ENCODE measurements at regions not wholly inside any gene's neighbourhood (a gene's known extent, or its start where the extent isn't known, plus 50 kb on each side); places are given as distances from the start of the nearest gene placed in this dataset.
A peak's percentile ranks its signal among the peaks of the same experiment; 100 is the strongest.

DNA sequence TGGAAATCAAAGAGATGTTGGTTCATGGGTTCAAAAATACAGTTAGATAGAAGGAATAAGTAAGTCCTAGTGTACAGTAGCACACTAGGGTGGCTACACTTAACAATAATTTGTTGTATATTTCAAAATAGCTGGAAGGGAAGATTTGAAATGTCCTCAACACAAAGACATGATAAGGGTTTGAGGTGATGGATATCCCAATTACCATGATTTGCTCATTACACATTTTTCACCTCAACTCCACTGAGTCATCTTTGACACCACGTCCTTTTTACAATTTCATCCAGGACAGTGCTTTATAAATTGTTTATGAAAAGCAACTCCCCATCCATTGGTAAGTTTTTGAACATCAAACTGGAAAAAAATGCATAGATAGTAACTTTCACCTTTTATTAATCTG lies 208.3 kb downstream of the ZC3H11B start:
- TF ChIP-seq CTCF (IDR thresholded peaks at IDR 0.05) (no peak), POLR2A (IDR thresholded peaks at IDR 0.05) (no peak)
- Histone ChIP-seq H3K4me1 (no peaks in the 10 kb centered on the region), H3K27me3 (no peaks in the 10 kb centered on the region), H3K4me3 (no peak overlapping the region), H3K9me3 (no peaks in the 10 kb centered on the region), H3K36me3 (no peaks in the 10 kb centered on the region), H3K27ac (no peak overlapping the region)
- 73% methylated on average over 1 of the region's 1 CpG for WGBS (ENCODE audit: insufficient coverage, low coverage, low lambda C conversion rate, missing lambda C conversion rate)
- DNase-seq (no peak), ATAC-seq (no peak)
- intact Hi-C loops (cut with DNase I) = no loop called here

- Histone ChIP-seq H3K4me1 (no peaks in the 10 kb centered on the region), H3K4me3 (no peak overlapping the region), H3K27me3 (no peaks in the 10 kb centered on the region), H3K9me3 (no peaks in the 10 kb centered on the region), H3K36me3 (no peaks in the 10 kb centered on the region), H3K27ac (no peak overlapping the region)
- intact Hi-C loops (cut with DNase I) = no loop called here
- TF ChIP-seq POLR2A (IDR thresholded peaks at IDR 0.05) (no peak), CTCF (IDR thresholded peaks at IDR 0.05) (no peak)
- ATAC-seq (no peak), DNase-seq (no peak)
Measured at GRCh38 chr1:219402925-219403324, 210.0 kb downstream of the ZC3H11B start.

DNA sequence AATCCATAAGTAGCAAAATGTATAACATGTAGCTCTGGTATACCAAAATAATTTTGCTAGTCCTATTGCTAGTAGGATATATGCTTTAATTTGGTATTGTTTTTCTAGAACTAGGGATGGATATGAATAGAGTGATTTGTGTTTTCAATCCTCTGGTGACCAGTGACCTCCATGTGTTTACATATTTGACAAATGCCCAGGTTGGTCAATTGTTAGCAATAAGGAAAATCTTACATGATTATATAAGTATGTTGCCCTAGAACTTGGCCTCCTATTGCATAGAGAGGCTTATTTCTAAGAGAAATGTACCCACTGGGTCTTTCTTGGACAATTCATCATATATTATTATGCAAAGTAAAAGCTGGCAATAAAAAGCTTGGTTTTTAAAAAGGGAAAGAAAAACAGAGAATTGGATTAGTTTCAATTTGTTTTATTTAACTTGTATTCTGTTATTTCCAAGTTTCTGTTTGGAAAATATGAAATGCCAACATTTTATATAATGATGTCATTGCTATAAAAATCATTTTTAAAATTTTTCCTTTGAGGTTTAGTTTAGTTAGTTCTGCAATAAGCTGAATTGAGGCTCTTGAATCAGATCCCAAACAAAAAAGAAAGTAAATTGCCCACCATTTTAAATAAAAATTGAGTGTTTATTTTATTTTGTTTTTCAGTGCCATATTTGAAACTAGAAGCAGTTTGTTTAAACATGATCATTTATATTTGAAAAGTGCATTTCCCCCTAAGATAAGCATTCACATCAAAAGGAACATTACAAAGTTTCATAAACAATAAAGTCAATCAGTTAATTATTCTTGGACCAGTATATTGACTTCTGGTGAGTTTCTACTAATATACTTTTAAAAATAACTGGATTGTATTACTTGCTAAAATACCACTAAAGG lies 210.9 kb downstream of the ZC3H11B start:
- no peak overlapping the region for H3K4me3 ChIP-seq
- intact Hi-C loops (cut with DNase I) = no loop called here
- no peaks in the 10 kb centered on the region for H3K36me3 ChIP-seq
- H3K4me1 ChIP-seq = no peaks in the 10 kb centered on the region
- DNase-seq = no peak
- TF ChIP-seq POLR2A (IDR thresholded peaks at IDR 0.05) (no peak), CTCF (IDR thresholded peaks at IDR 0.05) (no peak)
- H3K9me3 ChIP-seq = no peaks in the 10 kb centered on the region
- no peaks in the 10 kb centered on the region for H3K27me3 ChIP-seq
- peak in 2 of 4 donors; percentile 45 to 49 for ATAC-seq
- H3K27ac ChIP-seq = no peak overlapping the region

DNA sequence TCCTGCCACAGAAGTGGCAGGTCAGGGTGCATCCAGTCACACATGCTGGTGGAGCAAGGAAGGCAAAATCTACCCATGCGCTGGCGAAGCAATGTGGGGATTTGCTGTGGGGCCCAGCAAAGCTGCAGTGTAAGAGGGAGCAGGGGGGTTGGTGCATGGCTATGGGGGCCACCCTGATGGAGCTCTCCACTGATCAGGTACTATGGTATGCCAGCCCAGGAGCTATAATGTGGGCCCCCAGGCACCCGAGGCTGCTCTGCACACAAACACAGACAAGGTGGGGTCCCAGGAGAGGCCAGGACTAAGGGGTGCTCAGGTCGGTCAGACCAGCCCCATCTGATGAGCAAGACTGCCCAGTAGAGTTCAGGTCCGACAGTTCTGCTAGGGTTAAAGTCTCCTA lies 213.5 kb downstream of the ZC3H11B start:
- H3K4me3 ChIP-seq = no peak overlapping the region
- H3K4me1 ChIP-seq = no peaks in the 10 kb centered on the region
- H3K27me3 ChIP-seq = no peaks in the 10 kb centered on the region
- no peak for DNase-seq
- no peak for TF ChIP-seq CTCF (IDR thresholded peaks at IDR 0.05)
- TF ChIP-seq POLR2A (IDR thresholded peaks at IDR 0.05) = no peak
- WGBS (ENCODE audit: insufficient coverage, low coverage, low lambda C conversion rate, missing lambda C conversion rate) = 92% methylated on average over 2 of the region's 5 CpGs
- H3K36me3 ChIP-seq = no peaks in the 10 kb centered on the region
- no peaks in the 10 kb centered on the region for H3K9me3 ChIP-seq
- intact Hi-C loops (cut with DNase I) = no loop called here
- peak in 1 of 4 donors; percentile 24 for ATAC-seq
- no peak overlapping the region for H3K27ac ChIP-seq
